GM08714 (cell line): ENCODE measurements at regions not wholly inside any gene's neighbourhood (a gene's known extent, or its start where the extent isn't known, plus 50 kb on each side); places are given as distances from the start of the nearest gene placed in this dataset.
"Not testable (repeated sequence)": the region's sequence is repeated elsewhere in the genome, so short reads cannot be mapped to it uniquely, and the experiment has no call there.

Experiments
- H3K4me3 ChIP-seq: fragments of 200-500 bp; sonication (Bioruptor generic); 2 replicates; pipeline ENCODE4 v1.5.1; 2014; ENCODE audit warnings: mild to moderate bottlenecking, low read length, inconsistent platforms
- ZNF274 ChIP-seq: IDR thresholded peaks from 2 replicates; pipeline ENCODE4 v1.6.1; 2012; ENCODE audit warnings: mild to moderate bottlenecking, low read depth, low read length

DNA sequence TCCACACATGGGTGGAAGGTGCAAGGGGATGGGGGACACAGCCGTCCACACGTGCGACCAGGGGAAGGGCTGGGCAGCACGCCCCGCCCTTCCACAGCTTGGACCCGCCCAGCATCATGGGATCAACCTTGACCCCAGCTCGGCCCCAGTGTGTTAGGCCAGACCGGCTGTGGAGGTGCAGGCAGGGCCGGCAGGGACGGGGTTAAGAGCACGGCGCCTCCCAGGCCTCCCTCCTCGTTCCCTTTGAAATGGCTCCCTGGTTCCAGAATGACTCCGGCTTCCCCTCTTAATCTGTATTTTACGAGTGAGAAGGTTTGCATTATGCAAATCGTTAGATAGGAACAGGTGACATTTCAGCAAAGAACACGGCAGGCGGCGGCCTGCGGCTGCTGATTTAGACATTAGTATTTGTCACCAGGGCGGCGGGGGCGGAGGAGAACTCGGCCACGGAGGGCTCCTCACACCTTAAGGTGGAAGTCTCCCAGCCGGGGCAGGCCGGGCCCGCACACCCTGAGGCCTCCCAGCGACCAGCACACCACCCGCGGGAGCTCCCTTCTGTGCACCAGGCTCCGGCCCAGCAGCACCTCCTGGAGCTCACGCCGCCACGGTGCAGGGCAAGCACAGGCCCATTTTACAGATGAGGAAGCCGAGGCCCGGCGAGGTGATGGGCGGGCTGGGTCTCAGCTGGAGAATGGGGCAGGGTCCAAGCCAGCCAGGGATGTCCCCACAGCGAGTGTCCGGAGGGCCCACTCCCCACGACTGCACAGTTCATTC, 116.1 kb downstream of the FAM53A start:
- no peak for TF ChIP-seq ZNF274
- H3K4me3 ChIP-seq, result no peak overlapping the region

DNA sequence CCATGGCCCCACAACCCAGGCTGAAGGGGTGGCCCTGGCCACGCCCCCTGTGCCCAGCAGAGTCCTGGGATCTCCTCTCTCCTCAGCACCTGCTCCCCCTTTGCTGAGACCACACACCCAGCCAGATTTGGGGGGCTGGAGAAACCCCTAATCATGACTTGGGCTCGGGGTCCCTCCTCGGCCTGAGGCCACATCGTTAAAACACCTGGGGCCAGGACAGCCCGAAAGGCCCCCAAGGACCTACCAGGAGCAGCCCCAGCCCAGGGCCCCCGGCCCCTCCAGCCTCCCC, 116.7 kb downstream of the FAM53A start:
- TF ChIP-seq ZNF274, result no peak
- no peak overlapping the region for H3K4me3 ChIP-seq

DNA sequence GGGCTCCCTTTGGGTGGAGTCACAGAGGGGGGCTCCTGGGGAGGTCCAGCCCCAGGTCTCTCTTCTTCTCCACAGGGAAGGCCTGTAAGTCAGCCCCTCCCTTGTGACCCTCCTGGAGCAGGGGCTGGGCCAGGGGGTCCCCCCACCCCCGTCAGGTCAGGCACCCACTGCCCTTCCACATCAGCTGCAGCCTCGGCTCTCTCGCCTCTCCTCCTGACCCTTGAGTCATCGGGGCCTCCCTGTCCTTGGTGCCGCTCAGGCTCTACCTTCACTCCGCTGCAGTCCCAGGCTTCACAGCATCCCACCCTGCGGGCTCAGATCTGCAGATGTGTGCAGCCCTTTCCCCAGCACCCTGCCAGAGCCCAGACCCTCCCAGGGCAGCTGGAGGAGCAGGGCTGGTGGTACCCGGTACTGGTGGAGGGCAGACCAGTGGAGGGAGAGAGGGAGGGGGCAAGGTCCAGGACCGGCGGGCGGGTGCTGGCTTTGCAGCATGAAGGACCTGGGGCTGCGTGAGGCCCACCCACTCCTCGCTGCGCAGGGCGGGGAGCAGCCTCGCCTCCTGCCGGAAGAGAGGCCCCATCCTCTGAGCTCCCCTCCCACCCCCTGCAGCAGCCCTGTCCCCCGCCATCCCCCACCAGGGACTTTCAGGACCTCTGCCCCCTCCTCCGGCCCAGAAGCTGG, 117.1 kb downstream of the FAM53A start:
- TF ChIP-seq ZNF274, result no peak
- H3K4me3 ChIP-seq, result no peak overlapping the region

DNA sequence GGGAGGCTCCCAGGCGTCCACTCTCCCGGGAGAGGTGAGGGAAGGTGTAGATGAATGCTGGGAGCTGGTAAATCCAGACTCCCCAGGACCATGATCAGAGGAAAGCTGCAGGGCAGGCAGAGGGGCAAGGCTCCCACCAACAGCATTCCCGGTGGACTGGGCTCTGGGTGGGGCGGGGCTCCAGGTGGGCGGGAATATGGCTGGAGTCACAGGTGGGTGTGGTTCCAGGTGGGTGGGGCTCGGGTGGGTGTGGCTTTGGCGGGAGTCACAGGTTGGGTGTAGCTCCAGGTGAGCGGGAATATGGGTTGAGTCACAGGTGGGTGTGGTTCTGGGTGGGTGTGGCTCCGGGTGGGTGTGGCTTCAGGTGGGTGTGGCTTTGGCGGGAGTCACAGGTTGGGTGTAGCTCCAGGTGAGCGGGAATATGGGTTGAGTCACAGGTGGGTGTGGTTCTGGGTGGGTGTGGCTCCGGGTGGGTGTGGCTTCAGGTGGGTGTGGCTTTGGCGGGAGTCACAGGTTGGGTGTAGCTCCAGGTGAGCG, 117.7 kb downstream of the FAM53A start:
- not testable (repeated sequence) for H3K4me3 ChIP-seq

DNA sequence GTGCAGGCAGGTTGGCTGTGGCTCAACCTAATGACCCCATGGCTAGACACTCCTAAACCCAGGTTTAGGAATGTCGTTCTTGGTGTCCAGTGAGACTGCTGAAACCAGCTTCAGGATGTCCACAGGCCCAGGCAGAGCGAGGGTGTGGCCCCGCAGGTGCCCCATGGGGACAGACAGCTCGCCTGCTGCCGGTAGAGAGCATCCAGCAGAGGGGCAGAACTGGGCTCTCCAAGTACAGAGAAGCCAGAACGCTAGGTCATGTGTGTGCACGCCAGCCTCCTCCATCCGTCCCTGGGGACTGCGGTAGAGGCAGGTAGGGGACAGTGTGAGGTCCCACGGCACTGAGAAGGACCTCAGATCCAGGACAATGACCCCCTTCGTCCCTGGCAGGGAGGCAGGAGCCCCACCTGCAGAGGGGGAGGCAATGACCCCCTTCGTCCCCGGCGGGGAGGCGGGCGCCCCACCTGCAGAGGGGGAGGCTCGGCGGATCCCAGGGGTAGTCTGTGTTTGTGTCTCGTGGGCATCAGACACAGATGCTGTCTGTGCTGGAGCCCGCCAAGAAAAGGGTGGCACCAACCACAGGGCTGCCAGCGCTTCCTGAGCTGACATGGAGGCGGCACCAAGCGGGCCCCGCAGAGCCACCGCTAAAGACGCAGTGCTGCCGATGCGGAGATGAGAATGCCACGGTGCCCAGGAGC, 118.4 kb downstream of the FAM53A start:
- TF ChIP-seq ZNF274, result no peak
- no peak overlapping the region for H3K4me3 ChIP-seq

DNA sequence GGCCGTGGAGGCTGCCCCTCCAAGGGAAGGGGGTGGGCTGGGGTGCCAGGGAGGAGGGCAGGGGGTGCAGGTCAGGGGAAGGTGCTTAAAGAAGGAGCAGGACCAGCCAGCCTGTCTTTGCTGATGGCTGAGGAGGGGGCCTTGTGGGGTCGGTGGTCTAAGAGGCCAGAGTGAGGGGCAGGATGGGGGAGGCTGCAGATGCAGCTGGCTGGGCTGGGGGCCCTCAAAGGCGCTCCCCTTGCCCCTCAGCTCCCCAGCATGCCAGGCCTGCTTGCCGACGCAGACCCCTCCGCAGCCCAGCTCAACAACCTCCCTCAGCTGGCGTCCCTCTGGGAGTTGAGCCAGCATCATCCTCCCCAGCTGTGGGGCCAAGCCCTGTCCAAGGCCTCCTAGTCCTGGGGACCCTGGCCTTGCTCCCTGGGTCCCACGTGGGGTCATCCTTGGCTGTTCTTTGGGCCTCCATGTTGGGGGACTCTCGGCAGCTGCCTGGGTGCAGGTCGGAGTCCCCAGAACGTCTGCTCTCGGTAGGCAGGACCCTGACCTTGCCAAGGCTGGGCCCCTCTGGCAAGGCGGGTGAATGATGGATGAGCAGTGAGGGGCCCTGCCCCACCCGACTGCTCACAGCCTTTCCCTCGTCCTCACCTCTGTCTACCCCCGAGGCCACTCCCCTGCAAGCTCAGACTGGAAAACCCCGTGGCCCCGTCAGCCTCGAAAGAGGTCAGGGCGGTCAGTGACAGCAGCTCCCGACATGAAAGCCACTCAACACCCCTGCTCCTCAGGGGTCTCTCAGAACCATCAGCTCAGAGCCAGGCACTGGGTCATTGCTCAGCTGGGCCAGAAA, 119.4 kb downstream of the FAM53A start:
- no peak for TF ChIP-seq ZNF274
- H3K4me3 ChIP-seq, result no peak overlapping the region

DNA sequence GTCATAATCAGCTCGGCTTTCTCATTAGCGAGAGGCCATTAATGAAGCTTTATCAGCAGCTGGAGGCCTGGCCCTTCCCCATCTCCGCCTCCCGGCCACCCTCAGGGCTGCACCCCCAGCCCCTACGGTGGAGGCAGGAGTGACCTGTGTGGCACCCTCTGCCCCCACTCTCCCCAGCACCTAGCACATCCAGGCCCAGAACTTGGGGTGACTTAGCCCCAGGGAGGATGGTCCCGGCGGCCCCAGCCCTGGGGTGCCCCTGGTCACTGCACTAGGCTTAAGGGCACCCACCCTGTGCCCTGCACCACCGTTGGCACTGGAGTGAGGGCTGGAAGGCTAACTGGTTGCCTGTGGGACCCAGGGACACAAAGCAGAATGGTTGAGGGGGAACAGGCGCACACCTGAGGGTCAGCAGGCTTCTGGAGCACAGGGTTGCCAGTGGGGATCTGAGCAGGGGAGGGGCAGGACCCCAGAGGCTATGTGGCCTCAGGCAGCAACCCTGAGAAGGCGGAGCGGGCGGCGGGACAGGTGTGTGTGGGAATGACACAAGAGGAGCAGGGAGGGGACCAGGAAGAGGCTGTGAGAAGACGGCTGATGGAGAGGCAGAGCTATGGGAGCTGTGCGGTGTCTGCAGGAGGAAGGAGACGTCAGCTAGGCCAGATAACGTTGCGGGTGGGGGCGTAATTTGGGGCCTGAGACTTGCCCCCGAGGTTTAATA, 120.2 kb downstream of the FAM53A start:
- no peak for TF ChIP-seq ZNF274

DNA sequence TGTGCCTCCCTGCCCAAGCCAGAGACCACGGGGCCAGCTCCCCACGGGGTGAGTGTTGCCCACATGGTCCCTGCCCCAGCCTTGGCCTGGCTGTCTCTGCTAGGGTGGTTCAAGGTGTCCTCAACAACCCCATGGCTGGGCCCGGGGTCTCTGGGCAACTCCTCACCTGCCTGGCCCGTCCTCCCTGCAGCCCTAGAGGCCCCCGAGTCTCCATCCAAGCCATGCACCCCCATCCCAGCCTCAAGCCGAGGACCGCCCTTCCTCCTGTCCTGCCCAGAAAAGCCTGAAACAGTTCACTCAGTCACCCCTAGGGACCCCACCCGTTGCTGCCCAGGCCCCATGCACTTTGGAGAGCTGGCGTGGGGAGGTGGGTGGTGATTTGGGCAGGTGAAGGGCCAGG, 120.9 kb downstream of the FAM53A start:
- H3K4me3 ChIP-seq, result no peak overlapping the region
- no peak for TF ChIP-seq ZNF274

More for the DNA sequence above, 120.2 kb downstream of the FAM53A start:
- no peak overlapping the region for H3K4me3 ChIP-seq

DNA sequence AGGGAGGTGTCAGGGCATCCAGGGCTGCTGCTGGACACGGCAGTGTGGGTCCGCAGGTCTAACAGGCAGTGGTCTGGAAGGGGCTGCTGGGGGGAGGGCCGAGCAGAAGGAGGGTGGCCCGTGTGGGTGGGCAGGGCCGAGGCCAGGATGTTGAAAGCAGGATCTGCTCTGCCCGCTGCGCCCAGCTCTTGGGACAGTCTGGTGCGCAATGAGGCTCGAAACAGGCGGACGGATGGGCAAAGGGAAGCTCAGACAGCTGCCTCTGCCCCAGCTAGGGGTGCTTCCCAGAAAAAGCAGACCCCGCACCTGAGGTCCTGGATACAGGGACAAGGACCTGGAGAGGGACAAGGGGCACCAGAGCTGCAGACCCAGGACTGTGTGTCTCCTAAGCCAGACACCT, 121.3 kb downstream of the FAM53A start:
- H3K4me3 ChIP-seq, result no peak overlapping the region
- TF ChIP-seq ZNF274, result no peak

DNA sequence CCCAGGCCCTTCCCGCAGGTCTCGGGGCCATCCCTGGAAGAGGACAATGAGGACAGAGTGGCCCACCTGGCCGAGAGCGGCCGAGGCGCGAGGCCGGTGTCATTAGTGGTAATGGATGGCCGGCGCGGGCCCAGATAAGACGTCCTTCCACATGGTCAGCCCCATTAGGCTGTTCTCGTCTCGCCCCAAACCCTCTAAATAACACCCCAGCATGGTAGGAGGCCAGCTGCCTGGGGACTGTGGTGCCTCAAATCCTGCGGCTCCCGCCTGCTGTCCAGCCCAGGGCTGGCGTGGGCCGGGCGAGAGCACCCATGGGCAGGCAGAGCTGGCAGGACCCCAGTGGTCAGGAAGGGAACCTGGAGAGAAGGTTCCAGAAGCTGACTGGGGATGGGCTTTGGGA, 121.7 kb downstream of the FAM53A start:
- no peak for TF ChIP-seq ZNF274
- no peak overlapping the region for H3K4me3 ChIP-seq

DNA sequence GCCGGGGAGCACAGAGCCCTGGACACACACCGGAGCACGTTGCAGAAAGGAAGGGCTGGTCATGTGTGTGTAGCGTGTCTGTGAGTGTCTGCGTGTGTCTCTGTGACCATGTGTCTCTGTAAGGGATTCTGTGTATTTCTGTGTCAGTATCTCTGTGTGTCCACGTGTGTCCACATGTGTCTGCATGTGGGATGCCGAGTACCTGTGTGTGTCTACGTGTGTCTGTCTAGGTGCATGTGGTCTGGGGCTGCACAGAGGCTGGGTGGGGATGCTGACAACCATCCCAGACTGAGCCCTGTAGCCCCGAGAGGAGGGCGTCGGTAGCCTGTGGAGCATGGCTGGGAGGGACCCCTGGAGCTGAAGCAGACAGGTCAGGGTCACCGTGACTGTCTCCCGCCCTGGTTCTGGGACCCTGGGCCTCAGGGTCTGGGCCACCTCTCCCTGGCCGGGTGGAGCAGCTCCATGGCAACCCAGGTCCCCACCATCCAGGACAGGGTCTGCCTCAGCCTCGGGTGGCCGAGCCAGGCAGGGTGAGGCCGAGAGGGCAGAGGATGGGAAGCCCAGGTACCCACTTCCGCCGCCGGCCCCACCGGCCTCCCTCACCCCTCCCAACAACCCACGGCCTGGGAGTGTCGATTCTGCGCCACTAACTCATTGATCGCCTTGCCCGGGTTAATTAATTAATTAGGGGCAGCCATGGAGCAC, 122.7 kb downstream of the FAM53A start:
- no peak for TF ChIP-seq ZNF274
- H3K4me3 ChIP-seq, result no peak overlapping the region

DNA sequence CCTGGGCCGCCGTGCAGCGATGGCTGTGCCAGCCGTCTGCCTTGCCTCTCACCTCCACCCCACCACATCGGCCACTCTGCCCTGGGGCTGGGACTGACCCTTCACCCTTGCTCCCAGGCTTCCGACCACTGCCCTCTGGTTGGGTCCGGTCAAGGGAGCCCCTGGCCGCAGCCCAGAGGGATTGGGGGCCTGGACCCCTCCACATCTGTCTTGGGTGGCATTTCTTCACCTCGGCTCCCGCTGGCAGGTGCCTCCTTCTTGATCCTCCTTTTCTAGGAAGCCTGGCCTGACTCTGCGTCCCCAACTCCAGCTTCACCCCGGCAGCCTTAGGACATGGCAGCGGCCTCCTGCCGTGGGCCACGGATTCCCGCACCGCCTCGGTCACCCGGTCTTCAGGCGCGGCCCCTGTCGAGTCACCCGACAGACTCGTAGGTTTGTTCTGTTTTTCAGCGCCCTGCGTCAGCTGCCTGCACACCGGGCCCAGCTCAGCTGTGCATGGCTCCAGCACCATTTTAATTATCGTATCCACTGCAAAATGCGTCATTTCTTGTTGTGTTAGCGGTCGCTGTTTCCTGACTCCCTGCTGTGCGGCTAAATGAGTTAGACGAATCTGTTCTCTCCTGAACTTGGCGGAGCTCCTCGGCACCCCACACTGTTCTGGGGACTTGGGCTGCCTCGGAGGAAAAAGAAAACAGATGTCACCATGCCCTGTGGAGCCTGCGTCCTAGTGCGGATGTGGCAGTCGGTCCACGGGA, 124.0 kb downstream of the FAM53A start:
- no peak overlapping the region for H3K4me3 ChIP-seq
- no peak for TF ChIP-seq ZNF274

DNA sequence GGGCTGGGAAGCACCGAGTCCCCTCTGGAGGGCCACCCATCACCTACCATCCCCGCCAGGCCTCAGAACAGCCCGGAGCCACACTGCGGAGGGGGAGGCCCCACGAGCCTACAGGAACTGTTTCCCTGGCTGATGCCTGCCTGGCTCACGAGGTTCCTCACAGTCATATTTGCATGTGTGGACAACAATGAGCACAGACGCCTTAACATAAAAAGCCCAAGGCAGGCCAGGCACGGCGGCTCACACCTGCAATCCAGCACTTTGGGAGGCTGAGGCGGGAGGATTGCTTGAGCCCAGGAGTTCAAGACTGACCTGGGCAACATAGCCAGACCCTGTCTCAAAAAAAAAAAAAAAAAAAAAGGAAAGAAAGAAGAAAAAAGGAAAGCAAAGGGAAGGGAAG, 125.9 kb downstream of the FAM53A start:
- no peak for TF ChIP-seq ZNF274

More for the DNA sequence above, 125.9 kb downstream of the FAM53A start:
- no peak overlapping the region for H3K4me3 ChIP-seq
